ENCODE measurements at regions not wholly inside any gene's neighbourhood (a gene's known extent, or its start where the extent isn't known, plus 50 kb on each side); places are given as distances from the start of the nearest gene placed in this dataset.

GRCh38 chr2:75894170-75894569 is 183.5 kb upstream of the GCFC2 start:
- Mint-ChIP-seq H3K9me3 (no peaks in the 10 kb centered on the region), H3K27ac (no peak overlapping the region), H3K4me1 (peaks cover 3% of the 10 kb centered on the region)

GRCh38 chr2:75892490-75892889 is 181.8 kb upstream of the GCFC2 start:
- H3K27ac Mint-ChIP-seq: no peak overlapping the region
- H3K36me3 Mint-ChIP-seq: no peaks in the 10 kb centered on the region
- ChIA-PET POLR2A (no interaction called here), CTCF (no interaction called here)
- no peak for ATAC-seq
- no peaks in the 10 kb centered on the region for H3K9me3 Mint-ChIP-seq
- DNase-seq (ENCODE audit: low spot score): no peak
- H3K4me1 Mint-ChIP-seq: peaks cover 3% of the 10 kb centered on the region
- no peak overlapping the region for H3K4me3 Mint-ChIP-seq
- H3K27me3 Mint-ChIP-seq (ENCODE audit: low read depth): peaks cover 4% of the 10 kb centered on the region
- TF ChIP-seq ELF4 (CRISPR knock-in tag; IDR thresholded peaks at IDR 0.05; ENCODE audit: low read depth) (no peak), ZBTB21 (CRISPR knock-in tag; IDR thresholded peaks at IDR 0.05; ENCODE audit: borderline replicate concordance) (no peak), ATF3 (CRISPR knock-in tag; conservative IDR thresholded peaks at IDR 0.05) (no peak), HMGA2 (CRISPR knock-in tag; IDR thresholded peaks at IDR 0.05) (no peak), ARID4B (CRISPR knock-in tag; IDR thresholded peaks at IDR 0.05; ENCODE audit: borderline replicate concordance) (no peak), JUN (CRISPR knock-in tag; IDR thresholded peaks at IDR 0.05) (no peak), CTCF (IDR thresholded peaks at IDR 0.05) (no peak), SP1 (CRISPR knock-in tag; conservative IDR thresholded peaks at IDR 0.05) (no peak), ZNF423 (CRISPR knock-in tag; IDR thresholded peaks at IDR 0.05) (no peak), ZNF416 (CRISPR knock-in tag; IDR thresholded peaks at IDR 0.05) (no peak), OVOL2 (CRISPR knock-in tag; IDR thresholded peaks at IDR 0.05; ENCODE audit: borderline replicate concordance) (no peak), MLX (CRISPR knock-in tag; IDR thresholded peaks at IDR 0.05) (no peak)

More at GRCh38 chr2:75894170-75894569, 183.5 kb upstream of the GCFC2 start:
- no peak overlapping the region for H3K4me3 Mint-ChIP-seq
- CTCF ChIA-PET: no interaction called here
- no peaks in the 10 kb centered on the region; the same call in none of the 2 replicates for H3K27me3 Mint-ChIP-seq (ENCODE audit: low read depth)
- ATAC-seq: no peak
- TF ChIP-seq RORB (CRISPR knock-in tag; IDR thresholded peaks at IDR 0.05): no peak
- no peak for TF ChIP-seq ETV6 (CRISPR knock-in tag; IDR thresholded peaks at IDR 0.05)
- TF ChIP-seq E2F5 (CRISPR knock-in tag; IDR thresholded peaks at IDR 0.05): no peak
- TF ChIP-seq ZNF416 (CRISPR knock-in tag; IDR thresholded peaks at IDR 0.05): no peak
- TF ChIP-seq ZNF138 (CRISPR knock-in tag; conservative IDR thresholded peaks at IDR 0.05): no peak
- TF ChIP-seq ZMAT4 (CRISPR knock-in tag; IDR thresholded peaks at IDR 0.05): no peak
- no peak for TF ChIP-seq MLX (CRISPR knock-in tag; IDR thresholded peaks at IDR 0.05)
- TF ChIP-seq JAZF1 (CRISPR knock-in tag; IDR thresholded peaks at IDR 0.05): no peak
- TF ChIP-seq ZNF317 (CRISPR knock-in tag; IDR thresholded peaks at IDR 0.05; ENCODE audit: borderline replicate concordance, low read depth): no peak
- no peak for TF ChIP-seq OVOL2 (CRISPR knock-in tag; IDR thresholded peaks at IDR 0.05; ENCODE audit: borderline replicate concordance)
- no peak for TF ChIP-seq USF2 (CRISPR knock-in tag; IDR thresholded peaks at IDR 0.05)
- TF ChIP-seq NFATC4 (CRISPR knock-in tag; IDR thresholded peaks at IDR 0.05): no peak
- TF ChIP-seq TEAD4 (CRISPR knock-in tag; IDR thresholded peaks at IDR 0.05): no peak
- TF ChIP-seq ZBTB43 (CRISPR knock-in tag; IDR thresholded peaks at IDR 0.05): no peak
- no peak for TF ChIP-seq NR3C1 (CRISPR knock-in tag; conservative IDR thresholded peaks at IDR 0.05; ENCODE audit: low read depth)
- no peak for TF ChIP-seq TCF7 (CRISPR knock-in tag; IDR thresholded peaks at IDR 0.05; ENCODE audit: low read depth)
- DNase-seq (ENCODE audit: low spot score): no peak
- H3K36me3 Mint-ChIP-seq: no peaks in the 10 kb centered on the region
- POLR2A ChIA-PET: no interaction called here
